Keratinocyte (primary cell): ENCODE measurements at regions not wholly inside any gene's neighbourhood (a gene's known extent, or its start where the extent isn't known, plus 50 kb on each side); places are given as distances from the start of the nearest gene placed in this dataset.

ENCODE experiments used
- EZH2 ChIP-seq: IDR thresholded peaks from one replicate; pipeline ENCODE4 v1.6.1; 2012; ENCODE audit warnings: inconsistent platforms, mild to moderate bottlenecking, low read length, moderate library complexity
- TF ChIP-seq, protein P1 (sequence below), 3 experiments: IDR thresholded peaks in 1 of 3; conservative IDR thresholded peaks in 1 of 3; optimal IDR thresholded peaks in 1 of 3; 2 replicates in 2 of 3; 3 replicates in 1 of 3; pipeline versions ENCODE3 to v1.5.1; 2011; ENCODE audit warnings: low read length in 3 of 3, mild to moderate bottlenecking in 3 of 3, moderate library complexity in 2 of 3, control low read depth in 1 of 3, inconsistent platforms in 1 of 3; ENCODE audit not compliant: insufficient read depth in 2 of 3; ENCODE audit errors: extremely low read depth in 1 of 3

DNA sequence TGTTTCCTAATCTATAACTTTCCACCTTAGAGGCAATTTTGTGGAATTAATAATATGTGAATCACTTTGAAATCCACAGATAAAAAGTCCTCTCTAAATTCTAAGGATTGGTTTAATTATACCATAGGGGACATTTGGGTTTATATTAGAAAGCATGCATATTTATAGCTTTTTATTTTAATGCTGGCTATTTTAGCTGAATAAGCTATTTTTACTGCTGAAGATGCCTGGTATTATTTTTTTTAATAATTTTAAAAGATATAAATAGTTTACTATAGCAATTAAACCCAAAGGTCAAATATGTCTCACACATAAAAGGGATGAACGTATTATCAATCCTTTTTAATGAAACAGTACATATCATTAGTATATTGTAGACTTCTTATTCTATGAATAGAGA lies 415.4 kb downstream of the MAGEB5 start:
- TF ChIP-seq, protein P1, sequence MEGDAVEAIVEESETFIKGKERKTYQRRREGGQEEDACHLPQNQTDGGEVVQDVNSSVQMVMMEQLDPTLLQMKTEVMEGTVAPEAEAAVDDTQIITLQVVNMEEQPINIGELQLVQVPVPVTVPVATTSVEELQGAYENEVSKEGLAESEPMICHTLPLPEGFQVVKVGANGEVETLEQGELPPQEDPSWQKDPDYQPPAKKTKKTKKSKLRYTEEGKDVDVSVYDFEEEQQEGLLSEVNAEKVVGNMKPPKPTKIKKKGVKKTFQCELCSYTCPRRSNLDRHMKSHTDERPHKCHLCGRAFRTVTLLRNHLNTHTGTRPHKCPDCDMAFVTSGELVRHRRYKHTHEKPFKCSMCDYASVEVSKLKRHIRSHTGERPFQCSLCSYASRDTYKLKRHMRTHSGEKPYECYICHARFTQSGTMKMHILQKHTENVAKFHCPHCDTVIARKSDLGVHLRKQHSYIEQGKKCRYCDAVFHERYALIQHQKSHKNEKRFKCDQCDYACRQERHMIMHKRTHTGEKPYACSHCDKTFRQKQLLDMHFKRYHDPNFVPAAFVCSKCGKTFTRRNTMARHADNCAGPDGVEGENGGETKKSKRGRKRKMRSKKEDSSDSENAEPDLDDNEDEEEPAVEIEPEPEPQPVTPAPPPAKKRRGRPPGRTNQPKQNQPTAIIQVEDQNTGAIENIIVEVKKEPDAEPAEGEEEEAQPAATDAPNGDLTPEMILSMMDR (optimal IDR thresholded peaks at IDR 0.05 in 1 of 3, IDR thresholded peaks at IDR 0.05 in 1 of 3, conservative IDR thresholded peaks at IDR 0.05 in 1 of 3; ENCODE audit: extremely low read depth in 1 of 3, insufficient read depth in 2 of 3, low read length in 3 of 3) = no peak
- no peak for TF ChIP-seq EZH2
